LoVo (cell line): ENCODE measurements at regions not wholly inside any gene's neighbourhood (a gene's known extent, or its start where the extent isn't known, plus 50 kb on each side); places are given as distances from the start of the nearest gene placed in this dataset.
"Not testable (repeated sequence)": the region's sequence is repeated elsewhere in the genome, so short reads cannot be mapped to it uniquely, and the experiment has no call there.

Experiments used
- DNase-seq: peaks from one replicate; pipeline ENCODE4 v3.0.0-alpha.2; 2016; ENCODE audit warnings: low spot score

DNA sequence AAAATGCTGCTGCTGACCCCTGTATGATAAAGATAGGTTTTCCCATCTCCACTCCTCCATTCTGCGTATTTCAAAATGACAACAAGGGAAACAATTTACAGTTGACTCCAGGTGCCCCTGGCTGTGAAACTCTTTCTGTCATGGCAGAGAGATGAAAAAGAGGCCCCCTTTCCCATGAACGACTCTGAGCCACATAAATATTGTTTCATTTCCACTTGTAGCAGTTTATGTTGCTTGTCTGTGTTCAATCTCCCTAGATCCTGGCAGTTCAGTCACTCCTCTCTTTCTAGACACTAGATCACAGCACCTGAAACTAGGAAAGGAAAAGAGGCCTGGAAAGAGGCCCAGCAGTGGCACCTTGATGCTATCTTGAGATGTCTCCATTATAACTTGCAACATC lies 121.0 kb upstream of the ZNF521 start:
- no peak for DNase-seq

DNA sequence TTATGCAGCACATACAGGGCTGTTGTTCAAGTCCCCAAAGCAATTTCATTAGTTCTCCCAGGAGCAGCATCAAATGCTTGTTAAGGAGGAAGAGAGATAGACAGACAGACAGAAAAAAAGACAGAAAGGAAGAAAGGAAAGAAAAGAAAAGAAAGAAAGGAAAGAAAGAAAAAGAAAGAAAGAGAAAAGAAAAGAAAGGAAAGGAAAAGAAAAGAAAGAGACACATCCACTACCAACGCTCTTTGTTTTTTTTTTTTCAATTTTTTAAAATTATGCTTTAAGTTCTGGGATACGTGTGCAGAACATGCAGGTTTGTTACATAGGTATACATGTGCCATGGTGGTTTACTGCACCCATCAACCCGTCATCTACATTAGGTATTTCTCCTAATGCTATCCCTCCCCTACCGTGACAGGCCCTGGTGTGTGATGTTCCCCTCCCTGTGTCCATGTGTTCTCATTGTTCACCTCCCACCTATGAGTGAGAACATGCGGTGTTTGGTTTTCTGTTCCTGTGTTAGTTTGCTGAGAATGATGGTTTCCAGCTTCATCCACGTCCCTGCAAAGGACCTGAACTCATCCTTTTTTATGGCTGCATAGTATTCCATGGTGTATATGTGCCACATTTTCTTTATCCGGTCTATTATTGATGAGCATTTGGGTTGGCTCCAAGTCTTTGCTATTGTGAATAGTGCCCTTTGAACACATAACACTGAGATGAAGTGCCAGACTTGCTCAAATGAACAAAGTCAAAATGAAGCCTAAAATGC lies 119.0 kb upstream of the ZNF521 start:
- DNase-seq = not testable (repeated sequence)

DNA sequence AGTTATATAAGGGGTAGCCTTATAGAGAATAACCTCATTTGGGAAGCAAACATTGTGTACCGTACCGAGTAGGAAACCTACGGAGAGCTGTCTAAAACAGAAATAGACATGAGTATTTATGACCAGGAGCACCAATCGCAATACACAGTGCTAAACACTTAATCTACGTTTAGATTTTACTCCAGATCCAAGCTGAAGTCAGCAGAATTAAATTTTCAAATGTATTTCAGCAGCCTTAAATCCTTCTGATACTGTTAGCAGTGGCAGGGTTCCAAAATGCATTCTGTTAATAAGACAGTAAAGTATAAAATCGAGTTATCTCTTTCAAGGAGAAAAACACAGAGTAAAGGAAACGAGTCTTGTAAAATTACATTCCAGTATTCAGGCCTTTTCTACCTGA lies 118.1 kb upstream of the ZNF521 start:
- DNase-seq = no peak

DNA sequence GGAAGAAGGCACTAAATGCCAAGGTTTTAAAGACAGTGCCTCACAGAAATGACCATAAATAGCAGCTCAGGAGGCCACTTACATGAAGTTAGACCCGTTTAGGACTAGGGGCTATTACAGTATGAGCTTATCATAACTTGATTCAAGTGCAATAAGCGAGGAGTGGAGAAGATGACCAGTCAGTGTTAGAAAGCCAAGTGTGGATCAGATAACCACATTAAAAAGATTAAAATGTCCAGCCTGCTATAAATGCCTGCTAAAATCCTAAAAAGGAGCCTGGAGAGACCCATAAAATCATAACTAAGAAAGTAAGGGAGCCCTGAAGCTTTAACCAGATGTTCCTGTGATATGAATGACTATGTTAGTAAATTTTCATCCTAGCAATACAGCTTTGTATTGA lies 117.5 kb upstream of the ZNF521 start:
- no peak for DNase-seq

DNA sequence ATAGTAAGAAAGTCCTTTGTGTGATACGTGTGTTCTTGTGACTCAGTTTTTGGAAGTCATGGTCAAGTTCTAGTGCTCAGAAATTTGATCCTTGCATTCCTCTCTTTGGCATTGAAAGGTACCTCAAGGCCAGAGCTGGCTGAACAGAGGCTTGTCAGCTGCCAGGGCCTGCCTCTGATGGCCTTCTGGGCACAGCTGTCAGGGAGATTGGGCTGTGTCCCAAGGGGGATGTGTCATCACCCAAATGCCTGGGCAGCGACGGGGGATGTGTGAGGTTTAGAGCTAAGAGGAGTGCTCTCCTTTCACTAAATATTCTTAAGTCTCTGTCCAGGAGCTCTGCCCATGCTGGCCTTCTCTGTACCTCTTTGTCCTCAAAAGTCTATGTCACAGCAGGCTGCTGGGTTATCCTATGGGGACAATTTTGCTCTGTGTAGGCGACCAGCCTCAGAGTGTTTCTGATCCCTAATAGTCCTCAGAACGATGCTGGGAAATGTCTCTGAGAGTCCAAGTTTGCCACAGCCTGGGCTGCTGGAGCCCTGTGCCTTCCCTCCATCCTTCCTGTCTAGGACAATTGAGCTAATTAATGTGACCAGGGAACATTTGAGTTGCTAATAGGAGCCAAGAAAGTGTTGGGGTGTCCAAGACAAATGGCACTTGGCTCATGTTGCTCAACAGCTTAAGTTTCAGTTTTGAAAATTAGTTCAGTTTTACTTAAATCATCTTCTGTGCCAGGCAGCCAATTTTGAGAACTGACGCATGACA lies 115.4 kb upstream of the ZNF521 start:
- no peak for DNase-seq

DNA sequence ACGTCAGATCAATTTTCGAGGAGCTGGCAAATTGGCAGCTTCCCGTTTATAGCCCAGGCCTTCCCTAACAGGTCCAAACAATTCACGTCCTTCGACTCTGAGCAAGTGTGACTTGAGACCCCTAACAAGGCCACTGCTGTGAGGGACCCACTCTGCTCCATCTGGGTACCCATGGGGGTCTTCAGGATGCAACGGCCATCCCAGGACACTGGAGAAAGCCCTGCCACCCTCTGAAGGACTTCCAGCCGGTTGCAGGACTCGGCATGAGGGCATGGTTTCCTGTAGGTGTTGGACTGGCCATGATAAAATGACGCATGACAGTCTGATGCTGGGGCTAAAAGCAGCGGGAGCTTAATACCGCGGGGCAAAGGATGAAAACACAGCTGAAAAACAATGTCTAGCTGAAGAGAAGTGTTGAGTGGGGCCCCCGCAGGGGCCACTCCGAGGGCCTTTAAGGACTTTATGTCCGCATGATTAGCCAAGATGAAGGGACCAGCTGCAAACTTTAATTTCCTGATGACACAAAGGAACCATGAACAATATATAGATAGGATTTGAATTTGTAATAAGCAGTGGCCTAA lies 113.3 kb upstream of the ZNF521 start:
- no peak for DNase-seq

DNA sequence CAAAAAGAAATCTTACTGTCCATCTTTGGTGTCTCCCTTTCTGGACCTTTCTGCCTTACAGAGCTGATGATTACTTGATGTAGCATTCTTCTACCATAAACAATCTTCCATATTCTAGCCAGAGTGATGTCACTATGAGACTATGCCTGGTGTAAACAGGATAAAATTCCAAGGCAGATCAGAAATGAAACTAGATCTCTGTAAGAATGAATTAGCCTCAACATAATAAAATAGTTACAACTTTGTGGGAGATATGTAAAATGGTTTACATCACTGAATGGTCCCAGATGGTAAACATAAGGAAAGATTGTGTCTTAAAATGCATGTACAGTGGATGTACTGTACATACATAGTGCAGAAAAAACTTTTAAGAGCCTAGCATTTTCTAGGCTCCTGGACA lies 112.3 kb upstream of the ZNF521 start:
- DNase-seq = no peak

DNA sequence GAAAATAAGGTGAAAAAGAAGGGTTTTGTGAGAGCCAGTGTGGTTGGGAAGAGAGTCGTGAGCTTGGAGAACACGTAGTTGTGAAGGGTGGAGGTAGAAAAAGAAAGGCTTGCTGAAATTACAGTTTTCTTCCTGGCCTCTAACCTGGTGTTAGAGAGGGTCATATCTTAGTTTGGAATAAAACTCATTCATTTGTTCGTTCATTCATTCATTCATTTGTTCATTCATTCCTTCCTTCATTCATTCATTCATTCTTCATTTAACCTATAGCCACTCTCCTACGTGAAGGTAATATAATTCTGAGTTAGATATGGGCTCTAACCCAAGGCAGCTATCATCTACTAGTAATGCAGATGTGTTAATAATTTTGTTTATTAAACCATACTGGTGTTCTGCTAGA lies 111.8 kb upstream of the ZNF521 start:
- no peak for DNase-seq

DNA sequence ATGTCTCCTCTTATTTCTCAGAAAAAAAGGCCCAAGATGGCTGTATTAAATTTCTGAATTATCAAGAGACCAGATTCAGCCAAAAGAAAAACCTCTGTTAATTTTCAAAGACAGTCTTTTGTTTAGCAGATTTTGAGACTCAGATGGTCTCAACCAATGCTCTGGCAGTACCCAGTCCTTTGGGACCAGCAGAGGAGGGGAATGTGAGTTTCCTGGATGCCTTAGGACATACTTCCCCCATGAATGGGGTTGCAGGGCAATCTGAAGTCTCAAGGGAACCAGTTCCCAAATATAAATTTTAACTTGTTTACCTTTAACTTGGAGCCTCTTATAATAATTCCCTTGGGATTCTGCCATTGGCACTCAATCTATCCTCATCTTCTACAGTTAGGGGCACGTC lies 107.8 kb upstream of the ZNF521 start:
- DNase-seq = no peak

DNA sequence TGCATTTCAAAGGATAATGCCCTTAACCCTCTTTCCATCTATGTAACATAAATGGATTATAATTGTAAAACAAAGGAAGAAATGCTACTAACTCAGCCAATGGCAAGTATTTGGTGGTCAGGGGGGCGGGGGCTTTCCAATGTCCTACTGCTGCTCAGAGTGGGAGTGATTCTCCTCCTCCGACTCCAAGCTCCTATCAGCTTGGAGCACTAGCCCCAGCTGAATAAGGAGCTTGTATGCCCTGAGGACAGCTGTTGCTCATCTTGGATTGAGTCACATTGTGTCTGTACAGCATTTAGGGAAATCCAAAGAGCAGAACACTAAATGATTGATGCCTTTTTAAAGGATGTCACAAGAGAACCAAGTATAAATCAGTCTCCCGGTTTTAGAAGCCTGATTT lies 105.6 kb upstream of the ZNF521 start:
- DNase-seq = no peak

DNA sequence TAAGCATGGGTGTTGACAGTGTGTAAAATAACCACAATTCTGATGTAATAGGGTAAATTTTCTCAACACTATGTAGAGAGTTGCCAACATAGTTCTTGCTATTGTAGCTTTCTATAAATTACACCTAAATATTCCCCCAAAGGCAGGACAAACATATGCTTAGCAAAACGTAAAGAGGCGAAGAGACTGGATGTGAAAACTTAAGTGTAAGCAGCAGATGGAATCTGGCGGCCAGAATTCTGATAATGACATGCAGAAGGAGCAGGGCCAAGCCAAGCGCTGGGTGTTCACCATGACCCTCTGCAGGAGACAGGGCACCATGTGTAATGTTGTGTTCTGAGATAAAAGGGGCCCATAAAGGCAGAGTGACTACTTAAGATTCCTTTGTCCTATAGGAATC lies 105.2 kb upstream of the ZNF521 start:
- DNase-seq = no peak

DNA sequence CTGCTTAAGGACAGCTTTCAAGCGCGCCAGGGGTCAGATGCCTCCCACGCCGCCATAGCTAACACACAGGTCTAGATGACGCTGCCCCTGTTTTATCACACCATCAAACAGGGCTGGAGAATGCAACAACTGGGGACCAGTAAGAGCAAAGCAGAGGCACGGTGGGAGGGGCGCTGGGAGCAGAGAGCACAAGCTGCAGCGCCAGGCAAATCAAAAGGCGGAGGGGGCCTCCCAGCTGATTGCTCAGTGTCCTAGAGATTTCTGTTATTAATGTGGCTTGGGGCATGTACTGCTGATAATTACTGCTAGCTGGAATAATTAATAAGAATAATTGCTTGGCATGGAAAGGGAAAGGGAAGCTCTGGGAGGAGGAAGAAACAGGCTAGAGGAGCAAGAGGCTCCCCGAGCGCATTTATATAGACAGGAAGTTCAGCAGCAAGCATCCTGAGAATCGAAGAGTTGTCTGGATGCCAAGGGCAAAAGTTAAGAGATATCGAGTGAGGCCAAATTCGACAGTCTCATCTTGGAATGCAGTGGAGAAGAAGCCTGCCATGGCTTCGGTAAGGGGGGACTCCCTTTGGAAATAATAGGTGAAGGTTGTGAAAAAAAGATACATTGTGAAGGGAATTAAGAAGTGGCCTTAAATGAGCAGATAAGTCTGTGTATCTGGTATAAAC lies 104.5 kb upstream of the ZNF521 start:
- no peak for DNase-seq

DNA sequence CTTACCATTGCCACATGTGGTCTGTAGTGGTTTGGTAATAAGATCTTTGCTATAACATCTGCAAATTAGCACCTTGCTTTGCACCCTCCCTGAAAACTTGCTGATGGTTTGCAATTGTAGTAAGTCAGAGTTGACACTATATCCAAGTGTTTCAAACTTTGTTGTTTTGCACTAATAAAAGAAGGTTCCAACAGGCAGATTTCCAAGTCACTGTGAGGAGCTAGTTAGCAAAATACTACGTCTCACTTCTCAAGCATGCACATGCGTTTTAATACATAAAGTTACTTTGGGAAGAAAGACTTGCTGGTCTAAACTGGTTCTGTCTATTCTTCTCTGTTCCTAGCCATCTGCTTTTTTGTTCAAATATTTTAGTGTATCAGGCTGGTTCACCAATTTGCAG lies 103.7 kb upstream of the ZNF521 start:
- DNase-seq = no peak

DNA sequence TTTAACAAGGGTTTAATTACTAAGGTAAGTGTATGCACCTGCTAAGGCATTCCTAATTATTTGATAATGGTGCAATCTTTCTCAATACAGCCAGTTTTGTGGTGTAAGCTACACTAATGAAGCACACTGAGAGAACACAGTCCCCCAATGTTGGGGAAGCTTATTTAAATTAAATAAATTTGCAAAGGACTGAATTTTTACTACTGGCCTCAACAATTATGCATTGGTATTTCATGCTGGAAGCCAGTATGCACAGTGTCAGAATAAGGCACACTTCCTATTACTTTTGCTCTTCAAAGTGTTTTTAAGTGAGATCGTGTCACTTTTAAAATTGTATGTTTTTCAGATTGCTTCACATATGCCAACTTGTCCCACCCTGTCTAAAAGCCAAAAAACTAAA lies 103.2 kb upstream of the ZNF521 start:
- DNase-seq = no peak

DNA sequence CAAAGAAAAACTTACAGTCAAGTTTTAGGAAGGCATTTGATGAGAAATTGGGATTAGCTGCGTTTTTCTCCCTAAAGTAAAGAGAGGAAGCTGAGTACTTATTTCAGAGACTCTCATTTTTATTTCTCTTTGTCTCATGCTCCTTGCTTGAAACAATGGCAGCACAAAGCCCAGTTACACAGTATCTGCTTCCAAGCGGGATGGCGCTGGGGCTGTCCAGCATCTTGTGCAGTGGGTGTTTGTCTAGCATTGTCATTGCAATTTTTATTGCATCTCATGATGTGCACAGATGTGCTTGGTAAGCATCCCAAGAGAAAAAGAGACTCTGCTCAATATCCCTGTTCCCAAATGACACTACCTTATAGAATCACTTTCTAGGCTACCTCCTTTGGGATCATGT lies 102.8 kb upstream of the ZNF521 start:
- no peak for DNase-seq

DNA sequence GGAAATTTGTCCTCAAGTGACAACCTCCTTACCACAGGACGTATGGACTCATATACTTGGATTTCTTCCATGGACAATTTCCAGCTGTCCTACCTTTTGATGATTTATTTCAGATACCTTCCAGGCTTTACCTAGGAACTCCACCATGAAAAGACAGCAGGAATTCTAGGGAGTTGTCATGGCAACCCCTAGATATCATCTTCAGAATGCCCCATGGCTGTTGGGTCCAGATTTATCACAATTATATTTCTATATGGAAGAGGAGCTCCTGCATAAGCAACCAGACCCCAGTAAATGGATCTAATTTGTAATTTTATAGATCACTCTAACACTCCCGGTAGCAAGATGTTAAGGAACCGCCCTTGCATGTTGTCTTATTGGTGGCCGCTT lies 102.3 kb upstream of the ZNF521 start:
- no peak for DNase-seq

DNA sequence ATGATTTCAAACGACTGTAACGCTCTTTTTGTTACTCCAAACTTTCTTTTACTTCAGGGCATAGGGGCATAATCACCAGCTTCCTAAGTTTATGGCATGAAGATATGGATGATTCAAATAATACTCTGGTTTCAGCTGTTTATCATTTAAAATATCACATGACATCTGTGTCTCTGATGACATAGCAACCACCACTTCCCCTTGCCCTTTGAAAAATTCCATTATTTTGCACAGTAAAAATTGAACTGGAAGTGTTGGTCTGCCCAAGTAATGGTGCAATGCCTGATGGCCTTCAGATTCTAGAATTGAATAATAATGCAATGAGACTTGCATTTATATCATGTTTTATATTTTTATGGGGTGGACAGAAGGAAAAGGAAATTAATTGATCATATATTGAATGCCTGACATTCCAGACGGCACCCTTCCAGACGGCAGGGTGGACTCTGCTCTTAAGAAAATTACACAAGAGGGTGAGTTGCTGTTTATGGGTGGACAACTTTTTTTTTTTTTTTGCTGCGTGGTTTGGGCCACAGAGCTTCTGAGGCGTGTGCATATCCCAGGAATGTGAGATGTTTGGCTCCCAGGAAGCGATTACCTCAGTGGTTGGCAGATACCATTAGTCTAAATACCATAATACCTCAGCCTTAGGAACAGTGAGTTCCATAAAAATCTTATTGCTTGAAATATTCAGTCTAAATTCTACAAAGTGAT lies 101.7 kb upstream of the ZNF521 start:
- no peak for DNase-seq

DNA sequence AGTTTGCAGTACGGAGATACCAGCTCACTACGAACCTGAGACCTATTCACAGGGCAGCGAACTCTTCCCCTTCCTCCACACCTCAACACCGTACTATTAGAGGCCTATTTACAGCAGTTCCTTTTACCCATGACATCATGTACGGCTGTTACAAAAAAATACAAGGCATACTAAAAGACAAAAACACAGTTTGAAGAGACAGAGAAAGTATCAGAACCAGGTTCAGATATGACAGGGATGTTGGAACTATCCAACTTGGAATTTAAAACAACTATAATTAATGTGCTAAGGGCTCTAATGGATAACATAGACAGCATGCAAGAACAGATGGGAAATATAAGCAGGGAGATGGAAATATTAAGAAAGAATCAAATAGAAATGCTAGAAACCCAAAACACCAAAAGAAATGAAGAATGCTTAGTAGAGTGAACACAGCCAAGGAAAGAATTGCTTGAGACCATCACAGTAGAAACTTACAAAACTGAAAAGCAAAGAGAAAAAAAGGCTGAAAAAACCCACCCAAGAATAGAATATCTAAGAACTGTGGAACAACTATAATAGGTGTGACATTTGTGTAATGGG lies 99.2 kb upstream of the ZNF521 start:
- DNase-seq = no peak

DNA sequence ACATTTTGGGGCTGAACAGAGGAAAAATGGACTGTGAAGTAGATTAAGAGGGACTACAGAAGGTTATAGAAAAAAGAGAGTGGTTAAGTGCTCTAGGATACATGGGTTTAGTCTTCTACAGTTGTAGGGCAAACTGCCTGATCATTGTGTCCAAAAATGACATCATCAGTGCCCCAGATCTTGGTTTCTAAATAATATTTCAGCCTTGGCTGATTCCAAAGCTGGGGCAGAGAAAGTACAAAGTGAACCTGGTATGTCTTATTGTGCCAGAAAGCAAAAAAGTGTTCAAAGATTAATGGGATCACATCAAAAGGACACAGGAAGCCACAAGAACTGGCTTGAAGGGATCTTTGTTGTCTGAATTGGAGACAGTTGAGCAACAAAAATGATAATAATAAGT lies 97.1 kb upstream of the ZNF521 start:
- DNase-seq = no peak

DNA sequence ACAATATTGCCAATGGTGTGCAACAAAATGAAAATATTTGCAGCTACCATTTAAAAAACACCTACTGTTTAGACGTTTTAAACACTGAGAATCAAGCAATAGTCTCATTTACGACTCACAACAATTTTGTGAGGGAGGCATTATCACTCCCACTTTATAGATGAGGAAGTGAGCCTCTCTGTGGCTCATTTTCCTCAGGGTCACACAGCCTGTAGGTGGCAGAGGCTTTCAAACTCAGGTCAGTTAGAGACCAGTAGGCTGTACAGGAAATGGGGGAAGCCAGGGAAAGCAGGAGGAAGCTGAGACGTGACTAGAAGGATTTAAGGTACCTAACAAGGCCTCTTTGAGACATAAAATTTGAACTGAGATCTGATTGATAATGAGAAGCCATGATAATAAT lies 95.0 kb upstream of the ZNF521 start:
- no peak for DNase-seq

DNA sequence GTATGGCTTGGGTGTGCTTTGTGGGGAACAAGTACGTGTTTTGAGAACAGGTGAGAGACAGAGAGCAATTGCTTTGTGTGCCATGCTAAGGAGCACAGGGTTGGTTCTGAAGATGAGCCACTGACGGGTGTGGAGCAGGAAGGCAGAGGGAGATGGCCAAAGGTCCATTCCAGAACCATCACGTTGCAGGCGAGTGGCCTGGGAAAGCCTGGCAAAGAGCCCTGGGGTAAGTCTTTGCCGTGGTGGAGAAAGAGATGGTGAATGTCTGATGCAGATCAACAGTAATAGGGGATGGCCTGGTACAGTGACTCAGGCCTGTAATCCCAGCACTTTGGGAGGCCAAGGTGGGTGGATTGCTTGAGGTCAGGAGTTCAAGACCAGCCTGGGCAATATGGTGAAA lies 93.5 kb upstream of the ZNF521 start:
- DNase-seq = no peak

DNA sequence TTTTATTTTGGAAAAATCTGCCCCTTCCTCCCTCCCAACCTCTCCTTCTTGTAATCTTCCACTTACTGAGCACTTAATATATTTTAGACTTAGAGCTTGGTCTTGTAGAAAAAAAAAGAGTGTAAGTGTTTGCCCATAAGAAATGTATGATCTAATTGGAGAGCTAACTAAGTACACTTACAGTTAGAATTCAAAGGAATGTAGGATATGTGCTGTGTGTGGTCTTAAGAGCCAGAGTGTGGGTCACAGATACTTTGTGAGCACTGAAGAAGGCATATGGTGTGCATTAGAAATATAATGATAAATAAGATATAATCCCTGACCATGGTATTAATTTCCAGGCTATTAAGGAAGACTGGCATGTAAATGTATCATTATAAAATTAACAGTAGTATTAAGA lies 91.8 kb upstream of the ZNF521 start:
- DNase-seq = no peak
